Activated naive CD8-positive, alpha-beta T cell treated with anti-CD3 and anti-CD28 coated beads, Interleukin-2, amount 10 ng/mL, durations not matched to agents 7 days and 5 days (primary cell): ENCODE measurements at regions not wholly inside any gene's neighbourhood (a gene's known extent, or its start where the extent isn't known, plus 50 kb on each side); places are given as distances from the start of the nearest gene placed in this dataset.

ENCODE experiments used
- ATAC-seq: fragments of 150-1000 bp; cut with Tn5 transposase; one replicate; pipeline ENCODE4 v1.10.0; 2021; ENCODE audit warnings: low read depth, moderate library complexity
- POLR2A ChIA-PET: fragments of 350-600 bp; sonication (Branson Sonifier 250); formaldehyde crosslinking; loops from one replicate; lab custom pipeline; 2021; ENCODE audit warnings: antibody characterized with exemption; lab: Charles Lee
- DNase-seq: peaks from one replicate; pipeline ENCODE4 v3.0.0; 2021
- H3K27ac Mint-ChIP-seq: one replicate; pipeline ENCODE4 v1.8.0; 2022; ENCODE audit warnings: mild to moderate bottlenecking, mixed read lengths
- H3K27me3 Mint-ChIP-seq: one replicate; pipeline ENCODE4 v1.8.0; 2022; ENCODE audit warnings: mild to moderate bottlenecking, moderate library complexity, mixed read lengths
- H3K36me3 Mint-ChIP-seq: one replicate; pipeline ENCODE4 v1.8.0; 2021; ENCODE audit warnings: mild to moderate bottlenecking, mixed read lengths
- H3K4me1 Mint-ChIP-seq: one replicate; pipeline ENCODE4 v1.8.0; 2021; ENCODE audit warnings: mixed read lengths
- H3K4me3 Mint-ChIP-seq: one replicate; pipeline ENCODE4 v1.8.0; 2022; ENCODE audit warnings: mild to moderate bottlenecking, moderate library complexity, mixed read lengths
- H3K9me3 Mint-ChIP-seq: one replicate; pipeline ENCODE4 v1.8.0; 2021; ENCODE audit warnings: mixed read lengths

DNA sequence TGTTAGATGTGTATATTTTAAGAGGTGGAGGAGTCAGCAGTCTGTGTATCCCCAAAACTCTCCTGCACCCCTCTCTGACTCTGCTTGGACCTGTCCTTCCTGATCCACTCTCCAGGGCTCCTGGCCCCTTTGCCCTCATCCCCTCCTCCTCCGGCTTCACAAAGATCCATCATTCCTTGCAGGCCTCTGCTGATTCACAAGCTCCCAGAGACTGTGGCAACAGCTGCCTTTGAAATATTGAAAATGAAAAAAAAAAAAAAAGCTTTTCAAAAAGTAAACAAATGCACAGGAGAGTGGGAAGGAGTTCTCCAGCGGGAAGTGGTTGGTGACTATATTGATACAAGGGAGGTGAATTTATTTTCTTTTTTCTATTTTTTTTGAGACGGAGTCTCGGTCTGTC lies 330.2 kb upstream of the SULF2 start:
- no peak overlapping the region for H3K27ac Mint-ChIP-seq
- POLR2A ChIA-PET, result no interaction called here
- ATAC-seq (no peak), DNase-seq (no peak)
- H3K4me1 Mint-ChIP-seq, result no peaks in the 10 kb centered on the region
- no peaks in the 10 kb centered on the region for H3K9me3 Mint-ChIP-seq
- no peak overlapping the region for H3K4me3 Mint-ChIP-seq
- peaks cover 11% of the 10 kb centered on the region for H3K27me3 Mint-ChIP-seq
- H3K36me3 Mint-ChIP-seq, result no peaks in the 10 kb centered on the region

GRCh38 chr20:48107560-48107959 lies 322.3 kb upstream of the SULF2 start:
- no peaks in the 10 kb centered on the region for H3K36me3 Mint-ChIP-seq
- no peak for DNase-seq
- no peaks in the 10 kb centered on the region for H3K4me1 Mint-ChIP-seq
- H3K27me3 Mint-ChIP-seq, result peaks cover 11% of the 10 kb centered on the region
- H3K4me3 Mint-ChIP-seq, result no peak overlapping the region
- no peaks in the 10 kb centered on the region for H3K9me3 Mint-ChIP-seq
- no peak overlapping the region for H3K27ac Mint-ChIP-seq
- no peak for ATAC-seq
- POLR2A ChIA-PET, result interaction anchor here (0.7 kb wide), 1 partner anchor 452 kb away, joined by 4 read pairs; no protein-coding TSS in a partner anchor

- peaks cover 6% of the 10 kb centered on the region for H3K27me3 Mint-ChIP-seq
Observed at GRCh38 chr20:48106428-48106827, 321.1 kb upstream of the SULF2 start.

DNA sequence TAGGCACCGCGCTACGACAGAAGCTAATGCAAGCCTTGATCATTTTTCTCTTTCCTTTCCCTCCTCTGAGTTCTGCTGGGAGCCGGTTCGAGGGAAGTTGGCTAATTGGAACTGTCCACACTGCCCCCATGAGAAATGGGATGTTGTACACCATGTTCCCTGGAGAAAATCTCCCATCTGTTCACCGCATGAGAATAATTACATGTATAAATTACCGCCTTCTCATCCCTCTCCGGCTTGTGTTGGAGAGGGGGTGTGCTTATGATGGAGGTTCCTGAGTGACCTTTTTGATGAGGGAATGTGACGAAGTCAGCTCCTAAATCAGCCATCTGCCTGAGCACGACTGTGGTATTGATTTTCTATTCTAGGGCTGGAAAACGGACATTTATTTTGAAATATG lies 320.2 kb upstream of the SULF2 start:
- Mint-ChIP-seq H3K9me3 (no peaks in the 10 kb centered on the region), H3K27me3 (no peaks in the 10 kb centered on the region), H3K4me3 (no peak overlapping the region), H3K36me3 (no peaks in the 10 kb centered on the region), H3K4me1 (no peaks in the 10 kb centered on the region), H3K27ac (no peak overlapping the region)
- ATAC-seq, result no peak
- DNase-seq, result no peak
- POLR2A ChIA-PET, result no interaction called here

More at GRCh38 chr20:48106428-48106827, 321.1 kb upstream of the SULF2 start:
- Mint-ChIP-seq H3K36me3 (no peaks in the 10 kb centered on the region), H3K4me1 (no peaks in the 10 kb centered on the region), H3K27ac (no peak overlapping the region), H3K4me3 (no peak overlapping the region), H3K9me3 (no peaks in the 10 kb centered on the region)
- ATAC-seq, result no peak
- POLR2A ChIA-PET, result no interaction called here
- DNase-seq, result no peak

- no peaks in the 10 kb centered on the region for H3K27me3 Mint-ChIP-seq
- H3K4me3 Mint-ChIP-seq, result no peak overlapping the region
- no peaks in the 10 kb centered on the region for H3K4me1 Mint-ChIP-seq
- POLR2A ChIA-PET, result no interaction called here
- no peak overlapping the region for H3K27ac Mint-ChIP-seq
- H3K36me3 Mint-ChIP-seq, result no peaks in the 10 kb centered on the region
- DNase-seq (no peak), ATAC-seq (no peak)
- H3K9me3 Mint-ChIP-seq, result no peaks in the 10 kb centered on the region
Observed at GRCh38 chr20:48102931-48103660, 317.8 kb upstream of the SULF2 start.

GRCh38 chr20:48102076-48102787 lies 317.0 kb upstream of the SULF2 start:
- Mint-ChIP-seq H3K4me1 (no peaks in the 10 kb centered on the region), H3K27me3 (no peaks in the 10 kb centered on the region), H3K4me3 (no peak overlapping the region), H3K9me3 (no peaks in the 10 kb centered on the region), H3K27ac (no peak overlapping the region), H3K36me3 (no peaks in the 10 kb centered on the region)
- ATAC-seq (no peak), DNase-seq (no peak)
- POLR2A ChIA-PET, result no interaction called here

GRCh38 chr20:48100483-48100882 lies 315.2 kb upstream of the SULF2 start:
- Mint-ChIP-seq H3K27ac (no peak overlapping the region), H3K4me1 (no peaks in the 10 kb centered on the region), H3K9me3 (no peaks in the 10 kb centered on the region), H3K4me3 (no peak overlapping the region), H3K27me3 (no peaks in the 10 kb centered on the region), H3K36me3 (no peaks in the 10 kb centered on the region)
- DNase-seq (no peak), ATAC-seq (no peak)
- POLR2A ChIA-PET, result no interaction called here

GRCh38 chr20:48098866-48099265 lies 313.6 kb upstream of the SULF2 start:
- DNase-seq (no peak), ATAC-seq (no peak)
- Mint-ChIP-seq H3K9me3 (no peaks in the 10 kb centered on the region), H3K27me3 (no peaks in the 10 kb centered on the region), H3K36me3 (no peaks in the 10 kb centered on the region), H3K4me3 (no peak overlapping the region), H3K27ac (no peak overlapping the region), H3K4me1 (no peaks in the 10 kb centered on the region)
- POLR2A ChIA-PET, result no interaction called here

GRCh38 chr20:48098099-48098498 lies 312.8 kb upstream of the SULF2 start:
- Mint-ChIP-seq H3K4me1 (no peaks in the 10 kb centered on the region), H3K4me3 (no peak overlapping the region), H3K27me3 (peaks cover 3% of the 10 kb centered on the region), H3K9me3 (no peaks in the 10 kb centered on the region), H3K27ac (no peak overlapping the region), H3K36me3 (no peaks in the 10 kb centered on the region)
- DNase-seq (no peak), ATAC-seq (no peak)
- POLR2A ChIA-PET, result no interaction called here

DNA sequence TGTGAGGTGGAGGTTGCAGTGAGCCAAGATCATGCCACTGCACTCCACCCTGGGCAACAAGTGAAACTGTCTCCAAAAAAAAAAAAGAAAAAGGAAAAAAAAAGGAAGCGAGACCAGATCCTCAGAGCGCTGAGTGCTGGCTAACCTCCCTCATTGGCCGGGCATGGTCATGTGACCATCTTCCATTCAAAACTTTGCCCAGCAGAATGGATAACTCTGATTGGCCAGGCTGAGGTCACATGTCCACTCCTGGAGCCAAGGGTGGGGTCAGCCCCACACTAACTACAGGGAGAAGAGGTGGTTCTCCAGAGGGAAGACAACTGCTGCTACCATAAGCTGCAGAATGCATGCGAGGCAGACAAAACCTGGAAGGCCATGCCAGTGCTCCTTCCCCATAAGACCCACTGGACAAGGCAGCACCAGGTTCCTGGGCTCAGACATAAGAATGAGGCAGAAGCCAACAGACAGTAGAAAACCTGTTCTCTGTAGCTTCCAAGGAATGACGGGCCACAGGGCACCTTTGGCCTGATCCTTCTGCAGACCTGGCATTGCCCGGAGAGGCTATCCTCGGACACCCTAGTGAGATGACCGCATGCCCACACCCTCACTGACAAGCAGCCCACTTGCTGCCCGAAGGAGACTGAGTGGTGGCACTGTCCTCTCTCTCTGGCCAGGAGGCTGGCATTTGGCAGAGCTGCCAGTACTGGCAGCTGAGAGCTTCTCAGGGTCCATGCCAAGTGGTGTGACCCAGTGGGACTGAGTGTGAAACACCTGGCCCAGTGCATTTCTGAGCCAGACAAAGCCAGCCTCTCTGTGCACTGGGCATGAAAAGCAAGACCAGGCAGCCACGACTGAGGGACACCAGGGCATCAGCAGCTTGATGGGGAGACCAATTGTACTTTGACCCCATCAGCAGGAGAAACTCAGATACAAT lies 311.9 kb upstream of the SULF2 start:
- H3K9me3 Mint-ChIP-seq, result no peaks in the 10 kb centered on the region
- no peaks in the 10 kb centered on the region for H3K36me3 Mint-ChIP-seq
- H3K4me1 Mint-ChIP-seq, result no peaks in the 10 kb centered on the region
- ATAC-seq (no peak), DNase-seq (no peak)
- POLR2A ChIA-PET, result no interaction called here
- no peak overlapping the region for H3K4me3 Mint-ChIP-seq
- peaks cover 3% of the 10 kb centered on the region for H3K27me3 Mint-ChIP-seq
- H3K27ac Mint-ChIP-seq, result no peak overlapping the region

GRCh38 chr20:48096212-48096875 lies 311.1 kb upstream of the SULF2 start:
- H3K36me3 Mint-ChIP-seq, result no peaks in the 10 kb centered on the region
- H3K9me3 Mint-ChIP-seq, result no peaks in the 10 kb centered on the region
- POLR2A ChIA-PET, result no interaction called here
- peaks cover 3% of the 10 kb centered on the region for H3K27me3 Mint-ChIP-seq
- no peak overlapping the region for H3K27ac Mint-ChIP-seq
- DNase-seq, result no peak
- H3K4me1 Mint-ChIP-seq, result no peaks in the 10 kb centered on the region
- no peak overlapping the region for H3K4me3 Mint-ChIP-seq
- ATAC-seq, result no peak

DNA sequence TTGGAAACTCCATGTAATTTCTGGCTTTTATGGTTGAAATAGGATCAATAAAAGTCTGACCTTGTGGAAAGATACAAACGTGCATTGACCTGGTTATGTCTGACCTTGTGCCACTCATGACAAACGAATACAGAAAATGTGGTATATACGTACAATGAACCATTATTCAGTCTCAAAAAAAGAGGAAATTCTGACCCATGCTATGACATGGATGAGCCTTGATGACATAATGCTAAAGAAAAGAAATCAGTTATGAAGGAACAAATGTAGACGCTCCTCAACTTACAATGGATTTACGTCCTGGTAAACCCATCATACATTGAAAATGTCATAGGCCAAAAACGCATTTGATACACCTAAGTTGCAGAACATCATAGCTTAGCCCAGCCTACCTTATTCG lies 309.7 kb upstream of the SULF2 start:
- ATAC-seq (no peak), DNase-seq (no peak)
- H3K4me3 Mint-ChIP-seq, result no peak overlapping the region
- H3K9me3 Mint-ChIP-seq, result no peaks in the 10 kb centered on the region
- POLR2A ChIA-PET, result no interaction called here
- H3K27me3 Mint-ChIP-seq, result peaks cover 5% of the 10 kb centered on the region
- no peaks in the 10 kb centered on the region for H3K4me1 Mint-ChIP-seq
- no peaks in the 10 kb centered on the region for H3K36me3 Mint-ChIP-seq
- H3K27ac Mint-ChIP-seq, result no peak overlapping the region

DNA sequence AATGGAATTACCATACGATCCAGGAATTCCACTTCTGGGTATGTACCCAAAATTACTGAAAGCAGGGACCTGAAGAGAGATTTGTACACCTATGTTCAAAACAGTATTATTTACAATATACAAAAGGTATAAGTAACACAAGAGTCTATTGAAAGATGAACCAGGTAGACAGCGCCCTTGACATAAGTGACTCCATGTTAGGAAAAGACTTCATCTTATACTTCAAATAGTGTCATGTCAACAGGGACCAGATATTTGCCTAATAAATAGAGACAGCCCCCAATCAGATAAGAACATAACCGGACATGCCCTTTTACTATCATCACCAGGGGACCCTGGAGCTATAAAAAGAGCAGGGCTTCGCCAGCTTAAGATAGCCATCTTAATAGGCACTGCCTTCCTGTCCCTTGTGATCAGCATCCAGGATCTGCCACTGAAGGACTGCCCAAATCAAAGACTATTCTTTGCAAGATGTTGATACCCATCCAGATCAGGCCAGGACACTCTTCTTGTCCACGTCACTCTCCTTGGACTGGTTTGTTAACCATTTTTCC lies 309.0 kb upstream of the SULF2 start:
- POLR2A ChIA-PET, result no interaction called here
- DNase-seq (no peak), ATAC-seq (no peak)
- no peak overlapping the region for H3K4me3 Mint-ChIP-seq
- no peaks in the 10 kb centered on the region for H3K36me3 Mint-ChIP-seq
- no peak overlapping the region for H3K27ac Mint-ChIP-seq
- H3K27me3 Mint-ChIP-seq, result peaks cover 8% of the 10 kb centered on the region
- no peaks in the 10 kb centered on the region for H3K9me3 Mint-ChIP-seq
- H3K4me1 Mint-ChIP-seq, result no peaks in the 10 kb centered on the region
